ENCODE measurements at regions not wholly inside any gene's neighbourhood (a gene's known extent, or its start where the extent isn't known, plus 50 kb on each side); places are given as distances from the start of the nearest gene placed in this dataset.

- TF ChIP-seq ZNF462 (CRISPR knock-in tag; IDR thresholded peaks at IDR 0.05) (no peak), ZNF331 (CRISPR knock-in tag; IDR thresholded peaks at IDR 0.05; ENCODE audit: low read depth) (no peak), ETS1 (IDR thresholded peaks at IDR 0.05) (no peak), EZH2phosphoT487 (IDR thresholded peaks at IDR 0.05; ENCODE audit: unreplicated experiment) (no peak), POLR2AphosphoS5 (IDR thresholded peaks at IDR 0.05; ENCODE audit: low read depth) (no peak), EZH2 (IDR thresholded peaks at IDR 0.05; ENCODE audit: low read depth, unreplicated experiment) (no peak), ZNF114 (CRISPR knock-in tag; IDR thresholded peaks at IDR 0.05) (no peak), CREB1 (CRISPR knock-in tag; IDR thresholded peaks at IDR 0.05; ENCODE audit: low read depth) (no peak), NANOG (IDR thresholded peaks at IDR 0.05; ENCODE audit: borderline replicate concordance) (no peak), STAT1 (IDR thresholded peaks at IDR 0.05; ENCODE audit: unreplicated experiment) (no peak)
These were observed 708.0 kb upstream of the SOX9 start (continued) for GRCh38 chr17:71412803-71413202.

- H3K27me3 Mint-ChIP-seq (ENCODE audit: insufficient read depth, low read depth, poor library complexity): peaks cover 3% of the 10 kb centered on the region
- no peaks in the 10 kb centered on the region for H3K4me1 Mint-ChIP-seq
- TF ChIP-seq NANOG (IDR thresholded peaks at IDR 0.05; ENCODE audit: borderline replicate concordance) (no peak), ETS1 (IDR thresholded peaks at IDR 0.05) (no peak), CTCF (conservative IDR thresholded peaks at IDR 0.05; ENCODE audit: low read depth in 2 of 2) (no peak), CREB1 (CRISPR knock-in tag; IDR thresholded peaks at IDR 0.05; ENCODE audit: low read depth) (no peak), ZNF114 (CRISPR knock-in tag; IDR thresholded peaks at IDR 0.05) (no peak), JUNB (IDR thresholded peaks at IDR 0.05; ENCODE audit: unreplicated experiment) (no peak)
These were observed 706.9 kb upstream of the SOX9 start for GRCh38 chr17:71413935-71414334.

More at GRCh38 chr17:71413935-71414334, 706.9 kb upstream of the SOX9 start:
- no peaks in the 10 kb centered on the region for H3K27me3 ChIP-seq (ENCODE audit: insufficient read depth)
- no peak overlapping the region for H3K27ac ChIP-seq (ENCODE audit: low read depth)
- no peak overlapping the region for H3K4me2 ChIP-seq
- H3K36me3 ChIP-seq (ENCODE audit: insufficient read depth): no peaks in the 10 kb centered on the region
- Mint-ChIP-seq H3K4me3 (no peak overlapping the region), H3K36me3 (ENCODE audit: low read depth) (peaks cover 19% of the 10 kb centered on the region; the same call in 2 of the 3 replicates), H3K9me3 (peaks cover 25% of the 10 kb centered on the region), H3K27ac (no peak overlapping the region)
- H4K20me1 ChIP-seq (replicated peaks; ENCODE audit: insufficient read depth): no peaks in the 10 kb centered on the region
- H3F3A ChIP-seq (replicated peaks; ENCODE audit: low read depth): no peaks in the 10 kb centered on the region
- H3K4me3 ChIP-seq: no peak overlapping the region
- 0 out of 2 replicates have a peak, but pooled peaks cover 4% of the 10 kb centered on the region for H3K9me2 ChIP-seq (ENCODE audit: insufficient read depth)
- H2AFZ ChIP-seq: no peak overlapping the region
- DNase-seq (ENCODE audit: low spot score) (no peak), ATAC-seq (no peak)
- peaks cover 5% of the 10 kb centered on the region; the same call in 1 of the 2 replicates for H3K4me1 ChIP-seq (ENCODE audit: insufficient read depth)
- H3K79me2 ChIP-seq (replicated peaks; ENCODE audit: insufficient read depth): no peaks in the 10 kb centered on the region

Measured in GM23338 (cell line).